Natural killer cell treated with Interleukin-12 subunit alpha and Interleukin-12 subunit beta and Interleukin-15 and Interleukin-18, amount 100 ng/mL, for 72 hours (primary cell): ENCODE measurements at regions not wholly inside any gene's neighbourhood (a gene's known extent, or its start where the extent isn't known, plus 50 kb on each side); places are given as distances from the start of the nearest gene placed in this dataset.

ENCODE experiments used
- ATAC-seq, 2 donors: fragments of 150-1000 bp; cut with Tn5 transposase in 1 of 2; sonication (Bioruptor Pico), chemical (Tn5 transposase) in 1 of 2; 2 replicates each; pipeline ENCODE4 v1.10.0; 2021
- DNase-seq: peaks from one replicate; pipeline ENCODE4 v3.0.0; 2022; ENCODE audit warnings: low spot score
- H3K27ac Mint-ChIP-seq, 2 donors: 1 replicate in 1 of 2; 2 replicates in 1 of 2; pipeline ENCODE4 v1.8.0; 2022; ENCODE audit warnings: mixed read lengths in 2 of 2, mild to moderate bottlenecking in 1 of 2, moderate library complexity in 1 of 2
- H3K27me3 Mint-ChIP-seq, 2 donors: 1 replicate in 1 of 2; 2 replicates in 1 of 2; pipeline ENCODE4 v1.8.0; 2022; ENCODE audit warnings: mixed read lengths in 2 of 2
- H3K36me3 Mint-ChIP-seq: one replicate; pipeline ENCODE4 v1.8.0; 2022; ENCODE audit warnings: mixed read lengths
- H3K4me1 Mint-ChIP-seq, 2 donors: 1 replicate in 1 of 2; 2 replicates in 1 of 2; pipeline ENCODE4 v1.8.0; 2022; ENCODE audit warnings: low read depth in 2 of 2, mixed read lengths in 2 of 2, mild to moderate bottlenecking in 1 of 2
- H3K4me3 Mint-ChIP-seq: one replicate; pipeline ENCODE4 v1.8.0; 2022; ENCODE audit warnings: mixed read lengths
- H3K9me3 Mint-ChIP-seq: 2 replicates; pipeline ENCODE4 v1.8.0; 2022; ENCODE audit warnings: mixed read lengths

DNA sequence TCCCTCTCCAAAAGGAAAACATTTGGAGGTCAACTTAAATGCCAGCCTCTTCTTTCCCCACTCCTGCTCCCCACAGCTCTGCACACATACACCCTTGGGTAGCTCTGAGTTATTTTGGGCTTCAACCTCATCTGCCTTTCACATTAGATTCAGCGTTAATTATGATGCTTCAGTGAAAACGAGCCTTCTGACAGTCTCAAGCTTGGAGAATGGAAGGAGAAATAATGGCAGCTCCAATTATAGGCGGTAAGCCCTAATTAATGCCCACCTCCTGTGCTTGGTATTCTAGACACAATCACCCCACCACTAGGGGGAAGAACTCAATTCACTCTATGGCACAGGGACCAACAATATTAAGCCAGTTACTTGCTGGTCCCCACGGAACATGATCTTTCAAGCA is 397.9 kb downstream of the BRINP2 start:
- Mint-ChIP-seq H3K27ac (no peak overlapping the region), H3K27me3 (no peaks in the 10 kb centered on the region)
- no peak for ATAC-seq

GRCh38 chr1:177567393-177567792 is 396.6 kb downstream of the BRINP2 start:
- no peak overlapping the region for H3K27ac Mint-ChIP-seq
- ATAC-seq, result no peak
- H3K9me3 Mint-ChIP-seq, result peaks cover 6% of the 10 kb centered on the region
- H3K4me3 Mint-ChIP-seq, result no peak overlapping the region
- no peaks in the 10 kb centered on the region for H3K27me3 Mint-ChIP-seq
- DNase-seq, result no peak
- H3K4me1 Mint-ChIP-seq, result no peaks in the 10 kb centered on the region
- H3K36me3 Mint-ChIP-seq, result no peaks in the 10 kb centered on the region

More for the DNA sequence above, 397.9 kb downstream of the BRINP2 start:
- no peaks in the 10 kb centered on the region for H3K36me3 Mint-ChIP-seq
- no peak overlapping the region for H3K4me3 Mint-ChIP-seq
- no peak for DNase-seq
- H3K4me1 Mint-ChIP-seq, result no peaks in the 10 kb centered on the region
- H3K9me3 Mint-ChIP-seq, result peaks cover 10% of the 10 kb centered on the region

GRCh38 chr1:177566495-177566894 is 395.7 kb downstream of the BRINP2 start:
- Mint-ChIP-seq H3K9me3 (peaks cover 10% of the 10 kb centered on the region), H3K4me3 (no peak overlapping the region), H3K4me1 (no peaks in the 10 kb centered on the region), H3K27ac (no peak overlapping the region), H3K27me3 (no peaks in the 10 kb centered on the region), H3K36me3 (no peaks in the 10 kb centered on the region)
- DNase-seq, result no peak
- no peak for ATAC-seq

DNA sequence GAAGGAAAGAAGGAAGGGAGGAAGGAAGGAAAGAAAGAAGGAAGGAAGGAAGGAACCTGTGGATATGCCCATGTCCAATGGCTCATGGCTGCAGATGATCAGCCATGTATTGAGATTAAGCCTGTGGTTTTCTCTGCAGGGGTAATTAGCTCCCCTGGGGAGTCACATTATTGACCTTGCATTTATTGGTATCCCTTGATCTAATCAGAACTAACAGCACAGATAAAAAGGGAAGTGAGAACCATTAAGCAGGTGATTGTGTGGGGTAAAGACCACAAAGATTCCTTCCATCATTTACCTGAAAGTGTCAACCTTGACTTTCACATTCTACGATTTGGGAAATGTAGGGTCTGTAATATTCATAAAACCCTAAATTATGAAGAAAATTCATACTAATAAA is 390.7 kb downstream of the BRINP2 start:
- no peaks in the 10 kb centered on the region for H3K27me3 Mint-ChIP-seq
- H3K4me3 Mint-ChIP-seq, result no peak overlapping the region
- no peaks in the 10 kb centered on the region for H3K4me1 Mint-ChIP-seq
- ATAC-seq (no peak), DNase-seq (no peak)
- peaks cover 28% of the 10 kb centered on the region for H3K9me3 Mint-ChIP-seq
- H3K27ac Mint-ChIP-seq, result no peak overlapping the region
- H3K36me3 Mint-ChIP-seq, result no peaks in the 10 kb centered on the region

GRCh38 chr1:177558372-177558771 is 387.6 kb downstream of the BRINP2 start:
- no peaks in the 10 kb centered on the region for H3K36me3 Mint-ChIP-seq
- no peaks in the 10 kb centered on the region for H3K27me3 Mint-ChIP-seq
- H3K4me1 Mint-ChIP-seq, result no peaks in the 10 kb centered on the region
- DNase-seq, result no peak
- H3K27ac Mint-ChIP-seq, result no peak overlapping the region
- peaks cover 36% of the 10 kb centered on the region for H3K9me3 Mint-ChIP-seq
- ATAC-seq, result no peak
- no peak overlapping the region for H3K4me3 Mint-ChIP-seq

DNA sequence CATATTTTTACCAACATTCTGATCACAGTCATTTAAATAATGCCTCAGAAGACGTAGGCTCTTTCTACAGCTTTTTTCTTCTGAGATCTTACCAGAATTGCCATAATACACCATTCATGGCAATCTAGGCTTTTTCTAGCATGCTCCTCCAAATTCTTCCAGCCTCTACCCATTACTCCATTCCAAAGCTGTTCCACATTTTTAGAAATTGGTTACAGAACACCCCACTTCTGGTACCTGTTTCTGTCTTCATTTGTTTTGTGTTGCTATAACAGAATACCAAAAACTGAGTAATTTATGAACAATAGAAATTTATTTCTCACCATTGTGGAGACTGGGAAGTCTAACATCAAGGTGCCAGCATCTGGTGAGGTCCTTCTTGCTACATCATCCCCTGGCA is 385.4 kb downstream of the BRINP2 start:
- Mint-ChIP-seq H3K4me1 (no peaks in the 10 kb centered on the region), H3K9me3 (peaks cover 42% of the 10 kb centered on the region)

DNA sequence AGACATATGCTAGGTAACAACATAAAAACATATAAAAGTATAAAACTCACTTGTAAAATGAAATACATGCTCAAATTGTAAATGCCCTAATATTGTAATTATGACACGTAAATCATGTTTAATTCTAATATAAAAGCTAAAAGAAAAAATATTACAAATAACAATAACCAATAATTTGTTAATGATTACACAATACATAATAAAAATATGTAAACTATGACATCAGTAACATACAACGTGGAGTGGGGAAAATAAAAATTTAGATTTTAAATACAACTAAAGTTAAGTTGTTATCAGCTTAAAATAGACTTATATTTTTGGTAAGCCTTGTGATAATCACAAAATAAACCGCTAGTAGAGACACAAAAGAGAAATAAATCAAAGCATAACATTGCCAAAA is 376.4 kb downstream of the BRINP2 start:
- H3K4me3 Mint-ChIP-seq, result no peak overlapping the region
- H3K4me1 Mint-ChIP-seq, result no peaks in the 10 kb centered on the region
- no peaks in the 10 kb centered on the region for H3K27me3 Mint-ChIP-seq
- no peak overlapping the region for H3K27ac Mint-ChIP-seq
- H3K9me3 Mint-ChIP-seq, result peaks cover 13% of the 10 kb centered on the region
- ATAC-seq (no peak), DNase-seq (no peak)
- H3K36me3 Mint-ChIP-seq, result no peaks in the 10 kb centered on the region

More for the DNA sequence above, 385.4 kb downstream of the BRINP2 start:
- Mint-ChIP-seq H3K36me3 (no peaks in the 10 kb centered on the region), H3K27ac (no peak overlapping the region), H3K4me3 (no peak overlapping the region), H3K27me3 (no peaks in the 10 kb centered on the region)
- DNase-seq, result no peak
- ATAC-seq, result no peak

GRCh38 chr1:177546346-177546745 is 375.6 kb downstream of the BRINP2 start:
- no peaks in the 10 kb centered on the region for H3K4me1 Mint-ChIP-seq
- no peak overlapping the region for H3K27ac Mint-ChIP-seq
- peaks cover 7% of the 10 kb centered on the region for H3K9me3 Mint-ChIP-seq

GRCh38 chr1:177526201-177526600 is 355.4 kb downstream of the BRINP2 start:
- Mint-ChIP-seq H3K27ac (no peak overlapping the region), H3K27me3 (no peaks in the 10 kb centered on the region), H3K9me3 (peaks cover 24% of the 10 kb centered on the region), H3K4me3 (no peak overlapping the region), H3K36me3 (no peaks in the 10 kb centered on the region), H3K4me1 (no peaks in the 10 kb centered on the region)
- no peak for ATAC-seq
- DNase-seq, result no peak

More at GRCh38 chr1:177546346-177546745, 375.6 kb downstream of the BRINP2 start:
- no peaks in the 10 kb centered on the region for H3K36me3 Mint-ChIP-seq
- no peaks in the 10 kb centered on the region for H3K27me3 Mint-ChIP-seq
- ATAC-seq (no peak), DNase-seq (no peak)
- H3K4me3 Mint-ChIP-seq, result no peak overlapping the region

GRCh38 chr1:177525176-177525575 is 354.4 kb downstream of the BRINP2 start:
- Mint-ChIP-seq H3K27ac (no peak overlapping the region), H3K4me1 (no peaks in the 10 kb centered on the region), H3K36me3 (no peaks in the 10 kb centered on the region), H3K4me3 (no peak overlapping the region), H3K27me3 (no peaks in the 10 kb centered on the region), H3K9me3 (peaks cover 30% of the 10 kb centered on the region)
- no peak for ATAC-seq
- DNase-seq, result no peak

DNA sequence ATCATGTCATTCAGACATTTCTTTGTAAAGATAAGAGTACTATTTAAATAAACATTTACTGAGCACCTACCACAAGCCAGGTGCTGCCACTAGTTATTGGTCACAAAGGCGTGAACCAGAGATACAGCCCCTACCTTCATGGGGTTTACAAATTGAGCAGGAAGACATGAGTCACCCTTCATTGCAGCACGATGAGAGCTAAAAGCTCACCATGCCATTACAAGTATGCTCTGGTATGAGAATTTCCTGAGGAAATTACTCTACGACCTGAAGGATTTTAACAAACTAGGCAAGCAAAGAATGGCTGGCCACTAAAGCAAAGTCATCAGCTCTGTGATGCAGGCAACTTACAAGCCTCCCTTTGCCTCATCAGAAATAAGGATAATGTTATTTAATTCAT is 346.8 kb downstream of the BRINP2 start:
- H3K27ac Mint-ChIP-seq, result no peak overlapping the region
- H3K9me3 Mint-ChIP-seq, result peaks cover 21% of the 10 kb centered on the region
- no peak overlapping the region for H3K4me3 Mint-ChIP-seq
- no peaks in the 10 kb centered on the region for H3K4me1 Mint-ChIP-seq
- ATAC-seq (no peak), DNase-seq (no peak)
- no peaks in the 10 kb centered on the region for H3K36me3 Mint-ChIP-seq
- no peaks in the 10 kb centered on the region for H3K27me3 Mint-ChIP-seq

DNA sequence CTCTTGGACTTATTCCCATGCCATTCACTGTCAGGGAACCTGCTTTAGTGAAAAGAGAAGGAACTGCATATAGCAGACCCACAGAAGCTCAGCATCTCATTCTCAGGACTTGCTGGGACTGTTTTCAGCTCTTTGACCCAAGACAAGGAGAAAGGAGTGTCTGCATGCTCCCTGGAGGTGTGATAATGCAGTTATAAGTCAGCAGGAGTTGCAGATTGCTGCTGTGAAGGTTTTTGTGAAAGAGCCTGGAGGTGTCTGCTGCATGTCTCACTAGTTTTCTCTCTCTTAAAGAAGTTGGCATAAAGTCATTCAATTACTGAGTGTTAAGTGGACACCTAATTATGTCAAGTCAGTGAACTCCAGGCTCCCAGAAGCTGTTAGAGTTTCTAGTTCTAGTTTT is 343.4 kb downstream of the BRINP2 start:
- ATAC-seq (no peak), DNase-seq (no peak)
- no peaks in the 10 kb centered on the region for H3K4me1 Mint-ChIP-seq
- no peaks in the 10 kb centered on the region for H3K36me3 Mint-ChIP-seq
- H3K9me3 Mint-ChIP-seq, result peaks cover 15% of the 10 kb centered on the region
- no peaks in the 10 kb centered on the region for H3K27me3 Mint-ChIP-seq
- H3K4me3 Mint-ChIP-seq, result no peak overlapping the region
- H3K27ac Mint-ChIP-seq, result no peak overlapping the region

DNA sequence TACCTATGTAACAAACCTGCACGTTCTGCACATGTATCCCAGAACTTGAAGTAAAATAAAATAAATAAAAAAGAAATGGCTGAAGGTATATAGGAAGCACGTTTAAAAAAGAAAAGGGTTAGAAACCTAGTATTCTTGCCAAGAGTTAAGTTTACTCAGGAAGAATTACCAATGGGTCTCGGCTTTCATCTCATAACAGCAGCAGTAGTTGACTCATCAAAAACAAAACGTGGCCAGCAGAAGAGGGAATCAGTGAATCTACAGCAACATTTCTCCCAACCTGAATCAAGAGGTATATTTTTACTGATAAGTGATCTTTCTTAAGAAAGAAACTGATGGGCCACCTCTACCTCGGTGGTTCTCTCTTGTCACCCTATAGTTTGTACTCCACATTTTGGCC is 340.3 kb downstream of the BRINP2 start:
- Mint-ChIP-seq H3K27ac (no peak overlapping the region), H3K27me3 (no peaks in the 10 kb centered on the region), H3K4me3 (no peak overlapping the region), H3K9me3 (peaks cover 18% of the 10 kb centered on the region), H3K4me1 (no peaks in the 10 kb centered on the region), H3K36me3 (no peaks in the 10 kb centered on the region)
- no peak for DNase-seq
- no peak for ATAC-seq

- Mint-ChIP-seq H3K9me3 (peaks cover 11% of the 10 kb centered on the region), H3K4me3 (no peak overlapping the region), H3K27me3 (no peaks in the 10 kb centered on the region)
These were observed 335.3 kb downstream of the BRINP2 start for GRCh38 chr1:177505905-177506590.

DNA sequence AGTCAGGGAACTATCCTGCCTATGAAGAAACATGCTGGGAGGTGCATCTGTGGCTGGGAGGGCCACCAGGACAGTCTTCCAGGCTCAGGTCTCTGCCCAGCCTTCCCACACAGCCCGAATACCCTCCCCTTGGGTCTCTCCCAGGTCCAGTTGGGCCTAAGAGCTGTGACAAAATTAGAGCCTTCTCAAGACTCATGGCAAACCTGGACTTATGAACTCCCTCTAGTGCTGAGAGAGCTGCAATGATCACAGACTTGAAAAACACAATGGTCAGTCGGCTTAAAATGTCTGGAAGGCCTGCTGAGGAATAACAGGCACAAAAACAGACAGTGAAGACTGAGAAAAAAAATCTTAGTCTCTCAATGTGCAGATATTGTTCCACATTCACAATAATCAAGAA is 325.1 kb downstream of the BRINP2 start:
- DNase-seq (no peak), ATAC-seq (no peak)
- Mint-ChIP-seq H3K27ac (no peak overlapping the region), H3K36me3 (peaks cover 15% of the 10 kb centered on the region), H3K27me3 (no peaks in the 10 kb centered on the region), H3K4me1 (no peaks in the 10 kb centered on the region), H3K9me3 (peaks cover 14% of the 10 kb centered on the region), H3K4me3 (no peak overlapping the region)

More at GRCh38 chr1:177505905-177506590, 335.3 kb downstream of the BRINP2 start:
- Mint-ChIP-seq H3K27ac (no peak overlapping the region), H3K4me1 (no peaks in the 10 kb centered on the region), H3K36me3 (no peaks in the 10 kb centered on the region)
- ATAC-seq, result no peak
- no peak for DNase-seq
